Sigmoid colon (tissue), 3 donors: ENCODE measurements at regions not wholly inside any gene's neighbourhood (a gene's known extent, or its start where the extent isn't known, plus 50 kb on each side); places are given as distances from the start of the nearest gene placed in this dataset.
"Not testable (repeated sequence)": the region's sequence is repeated elsewhere in the genome, so short reads cannot be mapped to it uniquely, and the experiment has no call there.

ENCODE experiments used
- POLR2A ChIP-seq, 2 donors: fragments of 450-650 bp; IDR thresholded peaks; one replicate each; pipeline ENCODE4 v1.6.1; 2016; ENCODE audit warnings: antibody characterized with exemption in 2 of 2, mild to moderate bottlenecking in 2 of 2, moderate library complexity in 2 of 2
- TF ChIP-seq, protein P1 (sequence below), 4 experiments: fragments of 450-650 bp in 3 of 4; fragments of 200-600 bp in 1 of 4; IDR thresholded peaks; one replicate each; pipeline ENCODE4 v1.5.1; 2016 to 2019; ENCODE audit warnings: antibody characterized with exemption in 4 of 4, mild to moderate bottlenecking in 3 of 4, moderate library complexity in 2 of 4

GRCh38 chr5:34156703-34157414, 113.8 kb upstream of the C1QTNF3 start:
- not testable (repeated sequence) for TF ChIP-seq POLR2A (IDR thresholded peaks at IDR 0.05)
- TF ChIP-seq, protein P1, sequence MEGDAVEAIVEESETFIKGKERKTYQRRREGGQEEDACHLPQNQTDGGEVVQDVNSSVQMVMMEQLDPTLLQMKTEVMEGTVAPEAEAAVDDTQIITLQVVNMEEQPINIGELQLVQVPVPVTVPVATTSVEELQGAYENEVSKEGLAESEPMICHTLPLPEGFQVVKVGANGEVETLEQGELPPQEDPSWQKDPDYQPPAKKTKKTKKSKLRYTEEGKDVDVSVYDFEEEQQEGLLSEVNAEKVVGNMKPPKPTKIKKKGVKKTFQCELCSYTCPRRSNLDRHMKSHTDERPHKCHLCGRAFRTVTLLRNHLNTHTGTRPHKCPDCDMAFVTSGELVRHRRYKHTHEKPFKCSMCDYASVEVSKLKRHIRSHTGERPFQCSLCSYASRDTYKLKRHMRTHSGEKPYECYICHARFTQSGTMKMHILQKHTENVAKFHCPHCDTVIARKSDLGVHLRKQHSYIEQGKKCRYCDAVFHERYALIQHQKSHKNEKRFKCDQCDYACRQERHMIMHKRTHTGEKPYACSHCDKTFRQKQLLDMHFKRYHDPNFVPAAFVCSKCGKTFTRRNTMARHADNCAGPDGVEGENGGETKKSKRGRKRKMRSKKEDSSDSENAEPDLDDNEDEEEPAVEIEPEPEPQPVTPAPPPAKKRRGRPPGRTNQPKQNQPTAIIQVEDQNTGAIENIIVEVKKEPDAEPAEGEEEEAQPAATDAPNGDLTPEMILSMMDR (IDR thresholded peaks at IDR 0.05) = not testable (repeated sequence)
